ENCODE measurements at regions not wholly inside any gene's neighbourhood (a gene's known extent, or its start where the extent isn't known, plus 50 kb on each side); places are given as distances from the start of the nearest gene placed in this dataset.

- DNase-seq, result no peak
- peak overlapping the region; percentile 74 for H3K27ac Mint-ChIP-seq
Observed at GRCh38 chr13:76014406-76015318, 378.5 kb downstream of the LMO7 start.

GRCh38 chr13:76012091-76012721 lies 376.1 kb downstream of the LMO7 start:
- no peaks in the 10 kb centered on the region for H3K9me3 Mint-ChIP-seq
- no peaks in the 10 kb centered on the region for H3K36me3 Mint-ChIP-seq (ENCODE audit: low read depth)
- peak overlapping the region; percentile 31; the same call in 1 of the 2 replicates for H3K27ac Mint-ChIP-seq
- TF ChIP-seq CTCF (IDR thresholded peaks at IDR 0.05), result no peak
- 0 out of 2 replicates have a peak overlapping the region, but pooled peaks have one; percentile 3 for H3K4me3 Mint-ChIP-seq
- no peaks in the 10 kb centered on the region for H3K27me3 Mint-ChIP-seq (ENCODE audit: insufficient read depth)
- H3K4me1 Mint-ChIP-seq (ENCODE audit: low read depth), result peaks cover 56% of the 10 kb centered on the region
- DNase-seq, result peak; percentile 50

More at GRCh38 chr13:76014406-76015318, 378.5 kb downstream of the LMO7 start:
- H3K36me3 Mint-ChIP-seq (ENCODE audit: low read depth), result no peaks in the 10 kb centered on the region
- H3K27me3 Mint-ChIP-seq (ENCODE audit: insufficient read depth), result no peaks in the 10 kb centered on the region
- H3K4me3 Mint-ChIP-seq, result peak overlapping the region; percentile 51
- TF ChIP-seq CTCF (IDR thresholded peaks at IDR 0.05), result no peak
- H3K9me3 Mint-ChIP-seq, result no peaks in the 10 kb centered on the region
- H3K4me1 Mint-ChIP-seq (ENCODE audit: low read depth), result peaks cover 41% of the 10 kb centered on the region

GRCh38 chr13:76009267-76009890 lies 373.2 kb downstream of the LMO7 start:
- H3K27me3 Mint-ChIP-seq (ENCODE audit: insufficient read depth), result no peaks in the 10 kb centered on the region
- H3K4me3 Mint-ChIP-seq, result no peak overlapping the region
- no peak overlapping the region for H3K27ac Mint-ChIP-seq
- no peaks in the 10 kb centered on the region for H3K9me3 Mint-ChIP-seq
- TF ChIP-seq CTCF (IDR thresholded peaks at IDR 0.05), result no peak
- H3K36me3 Mint-ChIP-seq (ENCODE audit: low read depth), result no peaks in the 10 kb centered on the region
- DNase-seq, result no peak
- H3K4me1 Mint-ChIP-seq (ENCODE audit: low read depth), result peaks cover 44% of the 10 kb centered on the region

- H3K27me3 Mint-ChIP-seq (ENCODE audit: insufficient read depth), result no peaks in the 10 kb centered on the region
- DNase-seq, result no peak
- no peak overlapping the region for H3K27ac Mint-ChIP-seq
- H3K9me3 Mint-ChIP-seq, result no peaks in the 10 kb centered on the region
- H3K4me1 Mint-ChIP-seq (ENCODE audit: low read depth), result peaks cover 12% of the 10 kb centered on the region
- H3K4me3 Mint-ChIP-seq, result no peak overlapping the region
- H3K36me3 Mint-ChIP-seq (ENCODE audit: low read depth), result no peaks in the 10 kb centered on the region
- TF ChIP-seq CTCF (IDR thresholded peaks at IDR 0.05), result no peak
Observed at GRCh38 chr13:76004416-76004815, 368.3 kb downstream of the LMO7 start.

- Mint-ChIP-seq H3K4me1 (ENCODE audit: low read depth) (no peaks in the 10 kb centered on the region), H3K4me3 (no peak overlapping the region), H3K9me3 (no peaks in the 10 kb centered on the region), H3K36me3 (ENCODE audit: low read depth) (no peaks in the 10 kb centered on the region), H3K27ac (no peak overlapping the region), H3K27me3 (ENCODE audit: insufficient read depth) (no peaks in the 10 kb centered on the region)
- no peak for TF ChIP-seq CTCF (IDR thresholded peaks at IDR 0.05)
- DNase-seq, result no peak
Observed at GRCh38 chr13:76000131-76000530, 364.0 kb downstream of the LMO7 start.
